Choroid plexus epithelial cell (primary cell): ENCODE measurements at regions not wholly inside any gene's neighbourhood (a gene's known extent, or its start where the extent isn't known, plus 50 kb on each side); places are given as distances from the start of the nearest gene placed in this dataset.

ENCODE experiments used
- DNase-seq: peaks from one replicate; pipeline ENCODE4 v3.0.0-alpha.2; 2010; ENCODE audit warnings: low read depth
- H3K4me3 ChIP-seq: 2 replicates; pipeline ENCODE4 v1.5.1; 2011; ENCODE audit warnings: low read depth, mild to moderate bottlenecking, control low read depth, low read length, moderate library complexity
- TF ChIP-seq, protein P1 (sequence below): conservative IDR thresholded peaks from 2 replicates; pipeline ENCODE4 v1.5.1; 2011; ENCODE audit warnings: low read depth, mild to moderate bottlenecking, control low read depth, inconsistent platforms, low read length, moderate library complexity

DNA sequence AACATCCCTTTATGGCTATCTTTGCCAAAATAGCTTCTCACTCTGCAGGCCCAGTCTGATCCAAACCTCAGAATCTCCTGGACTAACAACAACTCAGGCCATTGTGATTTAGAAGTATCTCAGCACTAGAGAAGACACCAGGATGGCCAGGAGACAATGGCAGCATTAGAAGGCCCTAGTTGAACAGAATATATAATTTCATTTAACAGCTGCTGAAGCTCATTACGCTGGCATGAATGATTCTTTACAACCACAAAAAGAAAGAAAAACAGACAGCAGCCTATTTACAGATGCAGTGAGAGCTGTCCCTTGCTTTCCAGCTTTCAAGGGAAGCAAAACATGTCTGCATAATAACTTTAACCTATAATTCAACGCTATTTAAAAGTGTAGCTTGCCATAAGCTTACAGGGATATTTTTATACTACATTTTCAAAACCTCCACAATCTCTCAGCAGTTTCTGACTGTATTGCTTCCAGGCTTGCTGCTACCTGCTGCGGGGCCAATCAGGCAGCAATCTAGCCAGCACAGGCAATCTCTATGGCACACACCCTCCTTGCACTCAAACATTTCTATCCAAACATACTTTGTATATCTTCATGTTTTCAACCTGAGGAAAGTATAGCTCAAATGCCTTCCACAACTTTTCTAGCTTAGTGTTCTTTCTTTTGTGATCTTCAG, 107.3 kb downstream of the OGFRL1 start:
- DNase-seq: no peak
- TF ChIP-seq, protein P1, sequence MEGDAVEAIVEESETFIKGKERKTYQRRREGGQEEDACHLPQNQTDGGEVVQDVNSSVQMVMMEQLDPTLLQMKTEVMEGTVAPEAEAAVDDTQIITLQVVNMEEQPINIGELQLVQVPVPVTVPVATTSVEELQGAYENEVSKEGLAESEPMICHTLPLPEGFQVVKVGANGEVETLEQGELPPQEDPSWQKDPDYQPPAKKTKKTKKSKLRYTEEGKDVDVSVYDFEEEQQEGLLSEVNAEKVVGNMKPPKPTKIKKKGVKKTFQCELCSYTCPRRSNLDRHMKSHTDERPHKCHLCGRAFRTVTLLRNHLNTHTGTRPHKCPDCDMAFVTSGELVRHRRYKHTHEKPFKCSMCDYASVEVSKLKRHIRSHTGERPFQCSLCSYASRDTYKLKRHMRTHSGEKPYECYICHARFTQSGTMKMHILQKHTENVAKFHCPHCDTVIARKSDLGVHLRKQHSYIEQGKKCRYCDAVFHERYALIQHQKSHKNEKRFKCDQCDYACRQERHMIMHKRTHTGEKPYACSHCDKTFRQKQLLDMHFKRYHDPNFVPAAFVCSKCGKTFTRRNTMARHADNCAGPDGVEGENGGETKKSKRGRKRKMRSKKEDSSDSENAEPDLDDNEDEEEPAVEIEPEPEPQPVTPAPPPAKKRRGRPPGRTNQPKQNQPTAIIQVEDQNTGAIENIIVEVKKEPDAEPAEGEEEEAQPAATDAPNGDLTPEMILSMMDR: no peak
- H3K4me3 ChIP-seq: no peak overlapping the region

DNA sequence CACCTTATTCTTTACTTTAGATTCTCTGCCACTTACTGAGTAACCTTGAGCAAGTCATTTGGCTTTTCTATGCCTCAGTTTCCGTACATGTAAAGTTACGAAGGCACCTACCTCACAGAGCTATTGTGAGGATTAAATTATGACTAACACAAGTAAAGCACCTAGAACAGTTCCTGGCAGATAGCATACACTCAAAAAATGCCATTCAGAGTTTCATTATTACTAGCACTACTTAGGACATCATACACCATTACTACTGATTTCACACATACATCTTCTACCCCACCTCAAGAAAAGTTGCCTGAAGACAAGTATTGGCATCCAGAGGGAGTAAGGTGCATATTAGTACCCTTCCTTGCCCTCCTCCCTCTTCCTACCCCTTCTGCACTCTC, 107.8 kb downstream of the OGFRL1 start:
- TF ChIP-seq, protein P1: no peak
- DNase-seq: no peak
- H3K4me3 ChIP-seq: no peak overlapping the region

DNA sequence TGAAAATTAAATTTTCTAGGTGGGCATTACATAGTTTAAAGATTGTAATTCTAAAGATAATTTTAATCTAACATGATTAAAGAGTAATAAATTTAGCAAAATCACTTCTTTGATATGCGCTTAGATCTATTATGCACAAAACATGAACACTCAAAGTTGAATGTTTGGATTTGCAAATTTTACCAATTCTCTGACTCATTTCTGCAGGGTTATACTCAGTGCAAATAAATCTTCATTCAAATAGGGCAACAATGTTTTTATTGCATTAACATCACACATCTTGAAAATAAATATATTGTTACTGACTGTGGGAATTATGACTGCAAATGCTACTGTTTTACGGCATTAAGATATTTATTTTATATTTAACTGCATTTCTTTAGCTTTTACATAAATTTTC, 110.7 kb downstream of the OGFRL1 start:
- DNase-seq: no peak
- no peak overlapping the region for H3K4me3 ChIP-seq
- TF ChIP-seq, protein P1: no peak

DNA sequence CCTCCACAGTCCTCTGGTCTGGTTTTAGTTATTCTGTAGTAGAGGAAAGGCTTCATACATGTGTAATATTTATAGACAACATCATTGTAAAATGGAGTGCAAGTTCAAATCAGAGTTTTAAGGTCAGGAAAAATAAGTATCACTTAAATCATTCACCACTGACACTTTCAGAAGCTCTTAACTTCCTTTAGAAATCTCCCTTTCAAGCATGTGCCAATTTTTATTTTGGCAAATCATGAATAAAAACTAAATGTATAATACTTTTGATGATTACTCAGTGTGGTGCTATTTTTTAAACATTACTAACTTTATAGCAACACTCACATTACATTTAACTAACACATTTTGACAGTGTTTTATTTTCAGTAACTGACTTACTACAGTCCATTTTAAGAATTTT, 112.2 kb downstream of the OGFRL1 start:
- TF ChIP-seq, protein P1: no peak
- no peak for DNase-seq
- no peak overlapping the region for H3K4me3 ChIP-seq

DNA sequence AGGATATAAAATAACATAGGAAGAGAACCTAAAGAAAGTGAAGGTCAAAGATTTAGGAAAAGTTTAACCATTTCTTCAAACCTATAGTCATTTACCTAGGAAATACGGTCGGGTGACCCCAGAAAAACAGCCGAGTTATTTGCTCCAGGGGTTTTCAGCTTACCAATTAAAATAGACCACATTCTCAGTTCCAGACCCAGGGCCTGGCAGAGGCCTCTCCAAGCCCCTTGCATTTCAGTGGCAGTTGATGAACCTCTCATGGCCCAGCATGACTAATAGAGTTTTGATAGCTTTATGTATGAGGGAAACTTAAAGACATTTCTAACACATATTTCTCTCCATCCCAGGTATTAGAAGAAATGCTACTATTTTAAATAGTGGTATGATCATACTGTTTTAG, 113.5 kb downstream of the OGFRL1 start:
- DNase-seq: no peak
- H3K4me3 ChIP-seq: no peak overlapping the region
- TF ChIP-seq, protein P1: no peak

DNA sequence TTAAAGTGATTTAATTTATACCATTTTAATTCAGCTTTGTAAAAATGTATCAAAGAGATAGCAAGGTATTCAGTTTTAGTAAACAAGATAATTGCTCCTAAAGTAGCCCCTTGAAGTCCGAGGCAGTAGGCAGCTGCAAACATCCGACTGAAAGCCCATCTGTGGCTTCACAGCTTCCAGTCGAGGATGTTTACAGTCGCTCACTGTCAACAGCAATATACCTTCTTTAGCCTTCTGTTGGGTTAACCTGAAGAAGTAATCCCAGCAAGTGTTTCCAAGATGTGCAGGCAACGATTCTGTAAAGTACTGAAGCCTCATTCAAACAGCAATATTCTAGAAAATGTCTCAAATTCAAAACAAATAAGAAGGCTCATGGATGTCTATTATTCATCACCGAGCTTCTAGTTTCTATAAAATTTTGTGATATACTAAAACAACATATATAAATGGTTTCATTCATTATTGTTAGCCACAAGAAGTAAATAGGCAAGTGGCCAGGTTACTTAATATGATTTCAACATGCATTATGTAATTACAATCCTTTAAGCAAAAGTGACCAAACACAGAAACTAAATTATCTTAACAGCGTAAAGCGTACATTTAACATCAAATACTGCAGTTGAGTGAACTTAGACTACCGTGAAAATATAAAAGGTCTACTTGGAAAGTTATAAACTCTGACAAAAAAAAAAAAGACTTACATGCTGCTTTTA, 115.0 kb downstream of the OGFRL1 start:
- TF ChIP-seq, protein P1: no peak
- H3K4me3 ChIP-seq: peak overlapping the region; percentile 31
- no peak for DNase-seq
